Stimulated activated CD4-positive, alpha-beta T cell treated with anti-CD3 and anti-CD28 coated beads, Interleukin-4, amount 100 ng/mL, for 48 hours (primary cell): ENCODE measurements at regions not wholly inside any gene's neighbourhood (a gene's known extent, or its start where the extent isn't known, plus 50 kb on each side); places are given as distances from the start of the nearest gene placed in this dataset.

Experiments used
- DNase-seq, 2 donors: peaks; one replicate each; pipeline ENCODE4 v3.0.0-alpha.2; 2020; ENCODE audit warnings: low read depth in 2 of 2

- no peak for DNase-seq
These were observed 379.4 kb upstream of the DACH1 start for GRCh38 chr13:72246396-72246795.

- DNase-seq: no peak
These were observed 377.8 kb upstream of the DACH1 start for GRCh38 chr13:72244788-72245187.

GRCh38 chr13:72230131-72230530 is 363.1 kb upstream of the DACH1 start:
- DNase-seq: no peak

- no peak for DNase-seq
These were observed 362.1 kb upstream of the DACH1 start for GRCh38 chr13:72229067-72229466.

- no peak for DNase-seq
These were observed 354.4 kb upstream of the DACH1 start for GRCh38 chr13:72221276-72221962.

GRCh38 chr13:72218966-72219365 is 352.0 kb upstream of the DACH1 start:
- no peak for DNase-seq

GRCh38 chr13:72217142-72217541 is 350.1 kb upstream of the DACH1 start:
- DNase-seq: no peak

GRCh38 chr13:72208112-72208645 is 341.2 kb upstream of the DACH1 start:
- no peak for DNase-seq

GRCh38 chr13:72205773-72206172 is 338.8 kb upstream of the DACH1 start:
- no peak for DNase-seq

- no peak for DNase-seq
These were observed 337.3 kb upstream of the DACH1 start for GRCh38 chr13:72204291-72204690.

- no peak for DNase-seq
These were observed 334.7 kb upstream of the DACH1 start for GRCh38 chr13:72201726-72202125.

GRCh38 chr13:72199640-72200039 is 332.6 kb upstream of the DACH1 start:
- DNase-seq: no peak

GRCh38 chr13:72198967-72199560 is 332.1 kb upstream of the DACH1 start:
- no peak for DNase-seq

GRCh38 chr13:72198042-72198441 is 331.0 kb upstream of the DACH1 start:
- no peak for DNase-seq

- no peak for DNase-seq
These were observed 328.2 kb upstream of the DACH1 start for GRCh38 chr13:72195044-72195704.

GRCh38 chr13:72194523-72194922 is 327.5 kb upstream of the DACH1 start:
- DNase-seq: no peak

GRCh38 chr13:72186730-72187422 is 319.9 kb upstream of the DACH1 start:
- no peak for DNase-seq

GRCh38 chr13:72185776-72186175 is 318.8 kb upstream of the DACH1 start:
- no peak for DNase-seq

- no peak for DNase-seq
These were observed 314.7 kb upstream of the DACH1 start for GRCh38 chr13:72181661-72182060.

GRCh38 chr13:72180253-72180952 is 313.4 kb upstream of the DACH1 start:
- no peak for DNase-seq

GRCh38 chr13:72174549-72174948 is 307.5 kb upstream of the DACH1 start:
- DNase-seq: no peak

GRCh38 chr13:72170571-72170970 is 303.6 kb upstream of the DACH1 start:
- DNase-seq: no peak
